Osteoblast (primary cell): ENCODE measurements at regions not wholly inside any gene's neighbourhood (a gene's known extent, or its start where the extent isn't known, plus 50 kb on each side); places are given as distances from the start of the nearest gene placed in this dataset.

Source experiments
- DNase-seq: peaks from one replicate; pipeline ENCODE4 v3.0.0; 2011; ENCODE audit warnings: low spot score, mixed read lengths; ENCODE audit not compliant: insufficient read length; ENCODE audit errors: missing footprints
- H2AFZ ChIP-seq: 2 replicates; pipeline ENCODE4 v1.6.0; 2011; ENCODE audit warnings: mild to moderate bottlenecking, low read length
- H3K27ac ChIP-seq: 2 replicates; pipeline ENCODE4 v1.5.1; 2011; ENCODE audit warnings: mild to moderate bottlenecking, low read depth, low read length, moderate library complexity
- H3K27me3 ChIP-seq: 2 replicates; pipeline ENCODE4 v1.6.0; 2012; ENCODE audit warnings: mild to moderate bottlenecking, control low read depth, inconsistent platforms, low read length, moderate library complexity; ENCODE audit not compliant: insufficient read depth
- H3K36me3 ChIP-seq: 2 replicates; pipeline ENCODE4 v1.5.1; 2011; ENCODE audit warnings: mild to moderate bottlenecking, low read length, control low read depth, moderate library complexity; ENCODE audit not compliant: insufficient read depth
- H3K4me1 ChIP-seq: 2 replicates; pipeline ENCODE4 v1.5.1; 2011; ENCODE audit warnings: mild to moderate bottlenecking, low read length, control low read depth, moderate library complexity; ENCODE audit not compliant: insufficient read depth
- H3K4me2 ChIP-seq: 2 replicates; pipeline ENCODE4 v1.6.0; 2011; ENCODE audit warnings: mild to moderate bottlenecking, low read length; ENCODE audit not compliant: insufficient read depth
- H3K4me3 ChIP-seq: fragments of 200-600 bp; sonication (generic); 3 replicates; pipeline ENCODE4 v1.5.1; 2012; ENCODE audit warnings: mild to moderate bottlenecking, low read length, inconsistent platforms; ENCODE audit not compliant: insufficient read depth
- H3K79me2 ChIP-seq: 2 replicates; pipeline ENCODE4 v1.6.0; 2012; ENCODE audit warnings: mild to moderate bottlenecking, low read length, control low read depth, inconsistent platforms; ENCODE audit not compliant: insufficient read depth
- H3K9me3 ChIP-seq: 2 replicates; pipeline ENCODE4 v1.5.1; 2011; ENCODE audit warnings: low read depth, low read length, control low read depth
- H4K20me1 ChIP-seq: 2 replicates; pipeline ENCODE4 v1.6.0; 2012; ENCODE audit warnings: mild to moderate bottlenecking, low read length, control low read depth; ENCODE audit not compliant: insufficient read depth
- TF ChIP-seq, protein P1 (sequence below): IDR thresholded peaks from 2 replicates; pipeline ENCODE4 v1.5.1; 2011; ENCODE audit warnings: mild to moderate bottlenecking, low read depth, low read length, moderate library complexity; ENCODE audit errors: extremely low read depth

GRCh38 chr20:50417484-50418235 lies 92.5 kb upstream of the PTPN1 start:
- TF ChIP-seq, protein P1, sequence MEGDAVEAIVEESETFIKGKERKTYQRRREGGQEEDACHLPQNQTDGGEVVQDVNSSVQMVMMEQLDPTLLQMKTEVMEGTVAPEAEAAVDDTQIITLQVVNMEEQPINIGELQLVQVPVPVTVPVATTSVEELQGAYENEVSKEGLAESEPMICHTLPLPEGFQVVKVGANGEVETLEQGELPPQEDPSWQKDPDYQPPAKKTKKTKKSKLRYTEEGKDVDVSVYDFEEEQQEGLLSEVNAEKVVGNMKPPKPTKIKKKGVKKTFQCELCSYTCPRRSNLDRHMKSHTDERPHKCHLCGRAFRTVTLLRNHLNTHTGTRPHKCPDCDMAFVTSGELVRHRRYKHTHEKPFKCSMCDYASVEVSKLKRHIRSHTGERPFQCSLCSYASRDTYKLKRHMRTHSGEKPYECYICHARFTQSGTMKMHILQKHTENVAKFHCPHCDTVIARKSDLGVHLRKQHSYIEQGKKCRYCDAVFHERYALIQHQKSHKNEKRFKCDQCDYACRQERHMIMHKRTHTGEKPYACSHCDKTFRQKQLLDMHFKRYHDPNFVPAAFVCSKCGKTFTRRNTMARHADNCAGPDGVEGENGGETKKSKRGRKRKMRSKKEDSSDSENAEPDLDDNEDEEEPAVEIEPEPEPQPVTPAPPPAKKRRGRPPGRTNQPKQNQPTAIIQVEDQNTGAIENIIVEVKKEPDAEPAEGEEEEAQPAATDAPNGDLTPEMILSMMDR, result no peak
- no peaks in the 10 kb centered on the region for H4K20me1 ChIP-seq
- peak; percentile 21 for DNase-seq

GRCh38 chr20:50418890-50419642 lies 91.1 kb upstream of the PTPN1 start:
- TF ChIP-seq, protein P1, result no peak

More at GRCh38 chr20:50417484-50418235, 92.5 kb upstream of the PTPN1 start:
- Histone ChIP-seq H3K4me1 (peaks cover 19% of the 10 kb centered on the region), H3K36me3 (no peaks in the 10 kb centered on the region), H3K4me3 (no peak overlapping the region), H3K27ac (no peak overlapping the region), H3K4me2 (no peak overlapping the region), H3K79me2 (no peaks in the 10 kb centered on the region), H3K27me3 (no peaks in the 10 kb centered on the region), H3K9me3 (peaks cover 3% of the 10 kb centered on the region), H2AFZ (no peak overlapping the region)

GRCh38 chr20:50420380-50420779 lies 89.8 kb upstream of the PTPN1 start:
- Histone ChIP-seq H3K36me3 (no peaks in the 10 kb centered on the region), H3K9me3 (peaks cover 3% of the 10 kb centered on the region), H3K4me3 (no peak overlapping the region), H3K4me2 (no peak overlapping the region), H3K79me2 (no peaks in the 10 kb centered on the region), H3K4me1 (peaks cover 24% of the 10 kb centered on the region), H3K27ac (no peak overlapping the region), H2AFZ (no peak overlapping the region), H3K27me3 (no peaks in the 10 kb centered on the region), H4K20me1 (no peaks in the 10 kb centered on the region)
- TF ChIP-seq, protein P1, result no peak
- DNase-seq, result peak; percentile 18

More at GRCh38 chr20:50418890-50419642, 91.1 kb upstream of the PTPN1 start:
- Histone ChIP-seq H2AFZ (no peak overlapping the region), H3K36me3 (no peaks in the 10 kb centered on the region), H3K4me1 (peaks cover 29% of the 10 kb centered on the region), H3K4me3 (no peak overlapping the region), H3K27me3 (no peaks in the 10 kb centered on the region), H3K27ac (no peak overlapping the region), H3K79me2 (no peaks in the 10 kb centered on the region), H4K20me1 (no peaks in the 10 kb centered on the region), H3K4me2 (no peak overlapping the region), H3K9me3 (peaks cover 3% of the 10 kb centered on the region)
- peak; percentile 30 for DNase-seq
